Posterior cingulate gyrus (tissue), 11 donors: ENCODE measurements at regions not wholly inside any gene's neighbourhood (a gene's known extent, or its start where the extent isn't known, plus 50 kb on each side); places are given as distances from the start of the nearest gene placed in this dataset.

Source experiments
- DNase-seq, 10 donors: peaks; one replicate each; pipeline versions ENCODE4 v3.0.0 to v3.0.0-alpha.2; 2020 to 2021; ENCODE audit warnings: mixed read lengths in 3 of 10
- intact Hi-C: fragments of 100-400 bp; cut with DNase I; formaldehyde crosslinking; loops from one replicate; pipeline ENCODE4 v1.15.1; 2023

DNA sequence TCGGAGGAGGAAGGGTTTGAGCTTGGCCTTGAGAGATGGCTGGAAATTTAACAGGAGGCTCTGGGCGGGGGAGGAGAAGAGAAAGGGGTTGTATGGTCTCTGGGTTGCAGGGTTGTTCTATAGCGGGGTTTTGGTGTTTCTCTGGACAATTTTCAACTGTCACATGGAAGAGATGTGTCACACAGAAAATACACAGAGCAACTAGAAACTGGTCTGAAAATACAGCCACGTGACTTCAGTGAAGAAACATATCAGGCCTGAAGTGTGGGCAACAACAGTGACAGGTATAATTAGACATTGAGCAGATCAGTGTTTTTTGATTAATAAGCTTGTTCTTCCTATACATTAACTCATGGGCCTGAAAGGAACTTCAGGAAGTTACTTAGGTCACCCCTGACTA, 205.3 kb upstream of the HMGA2 start:
- DNase-seq = no peak

DNA sequence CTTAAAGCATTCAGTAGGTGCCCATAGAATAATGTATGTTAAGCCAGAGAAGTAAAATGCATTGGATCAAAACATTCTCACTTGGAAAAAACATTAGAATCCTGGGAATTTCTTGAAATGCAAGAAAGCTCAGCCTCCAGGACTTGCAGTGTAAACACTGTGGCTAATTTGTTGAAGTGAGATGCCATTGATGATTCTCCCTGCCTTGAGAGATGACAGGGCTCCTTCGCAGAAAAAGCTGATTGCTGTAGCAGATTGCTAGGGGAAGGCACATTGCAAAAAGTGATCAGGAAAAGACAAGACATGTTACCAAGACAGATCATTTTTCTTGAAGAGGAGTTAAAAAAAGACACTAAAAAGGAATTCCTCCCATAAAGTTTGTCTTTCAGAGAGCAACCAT, 204.2 kb upstream of the HMGA2 start:
- intact Hi-C loops = no loop called here
- no peak for DNase-seq

More for the DNA sequence above, 205.3 kb upstream of the HMGA2 start:
- intact Hi-C loops = no loop called here

DNA sequence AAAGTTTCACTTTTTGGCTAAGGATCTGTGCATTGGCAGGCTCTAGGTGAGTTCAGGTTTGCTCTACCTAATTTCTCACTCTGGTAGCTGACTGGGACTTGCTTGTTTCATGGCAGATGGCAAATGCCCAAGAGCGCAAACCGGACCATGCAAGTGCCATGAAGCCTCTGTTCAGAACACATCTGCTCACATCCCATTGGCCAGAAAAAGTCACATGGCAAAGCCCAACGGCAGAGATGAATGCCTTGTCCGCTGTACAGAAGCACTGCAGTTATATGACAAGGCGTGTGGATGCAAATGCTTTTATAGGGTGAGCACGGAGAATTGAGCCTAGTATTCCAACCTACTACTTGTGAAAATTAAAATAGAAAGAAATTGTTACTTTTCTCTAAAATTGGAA, 202.2 kb upstream of the HMGA2 start:
- DNase-seq = peak in 1 of 10 donors; percentile 66
- intact Hi-C loops = no loop called here

DNA sequence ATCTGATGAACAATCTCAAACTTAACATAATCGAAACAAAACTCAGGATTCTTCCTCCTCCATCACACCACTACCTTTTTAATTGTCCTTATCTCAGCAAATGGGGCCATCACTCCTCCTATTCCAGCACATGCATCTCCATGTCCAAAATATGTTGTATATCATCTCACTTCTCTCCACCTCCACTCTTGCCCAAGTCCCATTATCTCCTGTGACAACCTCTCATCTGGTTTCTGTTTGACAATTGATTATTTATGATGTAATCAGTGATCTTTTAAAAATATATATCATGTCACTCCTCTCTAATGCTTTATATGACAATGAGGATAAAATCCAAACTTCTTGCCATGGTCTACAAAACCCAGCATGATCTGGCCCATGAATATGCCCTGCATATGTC, 200.8 kb upstream of the HMGA2 start:
- intact Hi-C loops = no loop called here
- DNase-seq = no peak

DNA sequence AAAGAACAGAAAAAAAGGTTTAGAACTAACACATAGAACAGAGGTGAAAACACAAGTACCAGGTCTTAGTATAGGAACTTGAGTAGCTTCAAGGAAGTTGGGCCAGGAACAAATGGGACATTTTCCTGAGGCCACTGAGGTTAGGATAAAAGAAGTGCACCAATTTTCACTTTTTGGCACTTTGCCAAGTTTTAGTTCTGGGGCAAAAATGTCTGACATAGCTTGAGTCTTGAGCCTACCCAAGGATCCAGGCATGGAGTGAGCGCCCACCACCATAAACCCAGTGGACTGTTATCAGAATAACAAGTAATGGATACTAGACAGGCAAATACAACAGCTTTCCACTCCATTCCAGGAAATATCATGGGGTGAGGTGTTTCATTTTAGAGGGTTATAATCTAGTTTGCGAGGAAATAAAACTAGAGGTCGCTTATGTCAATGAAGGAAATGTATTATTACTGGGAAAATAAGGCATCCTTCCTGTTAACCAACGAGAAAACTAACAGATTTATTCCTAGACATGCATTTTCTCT, 199.7 kb upstream of the HMGA2 start:
- no peak for DNase-seq
- intact Hi-C loops = no loop called here

DNA sequence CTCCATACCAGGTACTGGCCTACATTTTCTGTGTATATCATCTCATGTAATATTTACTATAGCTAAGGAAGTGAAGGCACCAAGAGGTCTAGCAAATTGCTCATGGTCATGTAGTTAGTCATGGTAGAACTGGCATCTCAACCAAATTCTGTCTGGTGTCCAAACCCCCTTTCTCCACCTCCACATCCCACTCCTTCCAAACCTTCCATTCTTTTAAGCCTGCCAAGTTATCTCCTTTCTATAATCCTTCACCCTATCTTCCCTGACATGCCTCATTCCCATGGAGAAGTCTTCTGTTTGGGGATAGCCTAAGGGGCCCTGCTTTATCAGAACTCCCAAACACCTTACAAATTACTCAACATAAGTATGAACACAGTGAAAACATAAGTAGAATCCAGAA, 196.2 kb upstream of the HMGA2 start:
- no peak for DNase-seq
- intact Hi-C loops = no loop called here

DNA sequence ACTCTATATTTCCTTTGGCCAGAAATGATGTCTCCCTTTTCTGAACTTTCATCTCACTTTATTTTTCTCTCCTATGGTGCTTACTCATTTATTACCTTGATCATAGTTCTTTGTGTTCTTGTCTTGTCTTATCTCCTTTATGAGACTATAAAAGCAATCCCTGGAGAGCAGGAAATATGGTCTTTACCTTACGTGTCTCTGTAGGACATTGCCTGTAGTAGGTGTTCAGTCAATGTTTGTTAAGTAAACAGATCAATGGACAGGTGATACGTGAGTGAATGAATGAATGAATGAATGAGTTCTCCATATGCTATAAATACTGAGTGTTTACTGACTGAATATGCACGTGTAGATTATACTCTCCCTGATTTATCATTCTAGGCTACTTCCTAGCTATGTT, 193.7 kb upstream of the HMGA2 start:
- intact Hi-C loops = no loop called here
- no peak for DNase-seq

DNA sequence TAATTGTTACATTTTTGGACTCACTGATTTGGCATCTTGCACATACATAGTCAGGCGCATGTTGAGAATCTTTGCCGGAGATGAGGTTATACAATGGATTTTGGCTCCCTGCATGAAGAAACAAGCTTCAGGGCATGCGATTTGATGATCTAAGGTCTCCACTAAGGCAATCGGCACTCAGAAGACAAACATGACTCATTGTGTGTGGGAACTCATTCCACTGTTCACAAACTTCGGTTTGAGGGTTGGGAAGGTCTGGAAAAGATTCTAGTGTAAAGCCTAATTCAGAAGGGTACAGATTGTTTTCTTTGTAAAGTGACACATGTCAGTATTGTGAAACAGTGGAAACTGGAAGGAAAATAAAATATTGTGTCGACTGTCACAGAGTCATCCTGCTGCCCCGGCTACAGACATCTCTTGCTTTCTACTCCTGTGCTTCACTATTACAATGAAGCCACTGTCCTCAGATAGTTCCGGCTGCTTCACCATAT, 192.6 kb upstream of the HMGA2 start:
- DNase-seq = no peak
- intact Hi-C loops = no loop called here

DNA sequence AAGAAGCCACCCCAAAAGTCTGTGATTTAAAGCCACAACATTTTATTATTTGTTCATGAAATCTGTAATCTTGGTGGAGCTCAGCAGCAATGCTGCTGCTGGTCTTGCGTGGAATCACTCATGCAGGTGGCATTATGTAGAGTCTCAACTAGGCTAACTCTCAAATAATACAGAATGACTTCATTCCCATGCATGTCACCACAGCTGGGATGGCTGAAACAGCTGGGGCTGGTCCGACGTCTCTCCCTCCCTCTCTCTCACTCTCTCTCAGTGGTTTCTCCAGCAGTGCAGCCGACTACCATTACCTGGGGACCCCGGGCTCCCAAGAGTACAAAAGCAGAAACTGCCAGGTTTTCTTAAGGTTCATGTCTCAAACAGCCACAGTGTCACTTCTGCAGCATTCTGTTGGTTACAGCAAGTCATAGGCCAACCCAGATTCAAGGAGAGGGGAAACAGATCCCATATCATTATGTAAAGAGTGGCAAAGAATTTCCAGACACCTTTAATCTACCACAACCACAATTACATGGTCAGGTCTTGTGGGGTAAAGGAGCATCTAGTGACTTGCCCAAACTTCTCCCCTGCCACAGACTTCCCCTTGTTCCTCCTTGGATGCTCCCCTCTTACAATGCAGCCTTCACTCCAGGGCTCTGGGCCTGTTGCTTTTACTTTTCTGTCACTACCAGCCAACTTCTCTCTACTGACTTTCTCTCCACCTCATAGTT, 192.0 kb upstream of the HMGA2 start:
- intact Hi-C loops = no loop called here
- no peak for DNase-seq

DNA sequence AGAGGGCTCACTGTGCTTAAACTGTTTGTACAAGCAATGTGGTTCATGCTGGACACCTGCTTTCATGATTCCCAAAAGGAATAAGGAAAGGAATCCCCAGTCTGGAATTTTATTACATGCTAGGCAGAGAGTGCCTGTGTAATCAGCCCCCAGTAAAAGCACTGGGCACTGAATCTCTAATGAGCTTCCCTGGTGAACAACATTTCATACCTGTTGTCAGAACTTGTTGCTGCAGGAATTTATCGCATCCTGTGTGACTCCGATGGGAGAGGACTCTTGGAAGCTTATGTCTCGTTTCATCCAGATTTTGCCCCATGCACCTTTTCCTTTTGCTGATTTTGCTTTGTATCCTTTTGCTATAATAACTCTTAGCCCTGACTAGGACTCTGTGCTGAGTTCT, 190.2 kb upstream of the HMGA2 start:
- intact Hi-C loops = no loop called here
- DNase-seq = no peak

DNA sequence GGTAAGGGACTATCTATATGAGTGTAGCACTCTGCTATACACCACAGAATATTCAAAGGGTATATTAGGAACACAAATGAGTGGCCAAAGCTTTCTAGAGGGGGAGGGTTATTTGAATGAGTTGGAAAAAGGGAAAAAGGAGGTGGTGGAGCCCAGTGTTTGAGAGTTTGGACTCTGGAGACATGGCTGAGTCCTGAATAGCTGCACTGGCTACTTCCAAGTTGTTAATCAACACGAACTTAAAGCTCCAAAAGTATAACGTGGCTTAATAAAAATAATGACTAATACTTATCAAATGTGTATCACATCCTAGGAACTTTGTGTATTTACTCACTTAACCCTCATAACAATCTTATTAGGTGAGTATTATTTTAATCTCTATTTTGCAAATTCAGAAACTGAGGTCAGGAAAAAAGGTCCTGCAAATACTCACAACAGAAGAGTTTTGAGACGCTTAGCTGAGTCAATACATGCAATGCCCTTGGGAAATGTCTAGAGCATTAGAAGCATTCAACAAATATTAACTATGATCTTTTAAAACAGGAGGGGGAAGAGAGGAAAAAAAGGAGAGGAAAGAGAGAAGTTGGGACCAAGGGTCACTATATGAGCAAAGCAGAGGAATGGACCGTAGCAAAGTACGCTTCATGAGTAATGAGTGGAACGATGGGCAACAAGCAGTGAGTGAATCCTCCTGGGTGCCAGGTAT, 189.5 kb upstream of the HMGA2 start:
- no peak for DNase-seq
- intact Hi-C loops = no loop called here

DNA sequence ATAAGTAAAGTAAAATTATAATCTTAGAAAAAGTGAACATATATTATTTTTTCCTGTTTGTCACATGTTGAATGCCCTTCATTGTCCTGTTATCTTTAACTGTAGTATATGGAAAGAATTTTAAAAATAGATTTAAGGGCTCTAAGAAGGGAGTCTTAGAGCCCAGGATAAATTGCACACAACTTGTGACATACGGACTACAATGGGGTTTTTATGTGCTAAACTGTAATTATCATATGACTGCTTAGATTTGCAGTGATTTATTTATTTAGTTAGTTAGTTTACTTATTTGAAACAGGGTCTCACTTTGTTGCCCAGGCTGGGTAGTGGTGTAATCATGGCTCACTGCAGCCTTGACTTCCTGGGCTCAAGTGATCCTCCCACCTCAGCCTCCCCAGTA, 187.8 kb upstream of the HMGA2 start:
- intact Hi-C loops = no loop called here
- no peak for DNase-seq

DNA sequence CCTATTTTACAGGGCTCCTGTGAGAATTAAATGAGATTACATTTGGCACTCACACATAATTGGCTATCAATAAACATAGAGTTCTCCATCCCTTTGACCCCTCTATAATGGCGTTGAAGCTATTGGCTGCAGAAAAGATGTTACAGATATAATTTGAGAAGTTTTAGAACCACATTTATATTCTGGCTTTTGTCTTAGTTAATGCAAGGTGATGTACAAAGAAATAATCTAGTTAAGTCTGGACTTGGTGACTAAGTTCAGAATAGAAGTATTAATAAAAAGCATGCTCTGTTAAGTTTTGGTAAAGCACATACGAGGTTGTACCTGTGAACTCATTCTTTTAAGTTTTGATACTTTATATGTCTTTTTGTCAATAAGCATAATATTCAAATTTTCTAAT, 187.1 kb upstream of the HMGA2 start:
- DNase-seq = no peak
- intact Hi-C loops = no loop called here

DNA sequence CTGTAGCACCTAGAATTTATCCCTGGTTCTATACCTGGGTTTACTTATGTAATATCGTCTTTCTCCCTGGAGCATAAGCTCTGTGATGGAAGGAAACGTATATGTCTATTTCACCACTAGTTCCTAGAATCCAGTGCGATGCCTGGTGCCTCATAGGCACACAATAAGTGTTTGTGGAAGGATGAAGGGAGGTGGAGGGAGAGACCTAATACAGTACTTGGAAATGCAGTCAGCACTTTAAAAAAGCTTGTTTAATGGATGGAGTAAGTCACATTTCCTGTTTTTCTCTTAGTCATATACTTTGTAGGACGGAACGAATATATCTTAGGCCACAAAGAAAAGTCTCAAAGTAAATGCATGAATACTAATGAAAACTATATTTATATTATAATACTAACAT, 186.5 kb upstream of the HMGA2 start:
- DNase-seq = no peak
- intact Hi-C loops = no loop called here

DNA sequence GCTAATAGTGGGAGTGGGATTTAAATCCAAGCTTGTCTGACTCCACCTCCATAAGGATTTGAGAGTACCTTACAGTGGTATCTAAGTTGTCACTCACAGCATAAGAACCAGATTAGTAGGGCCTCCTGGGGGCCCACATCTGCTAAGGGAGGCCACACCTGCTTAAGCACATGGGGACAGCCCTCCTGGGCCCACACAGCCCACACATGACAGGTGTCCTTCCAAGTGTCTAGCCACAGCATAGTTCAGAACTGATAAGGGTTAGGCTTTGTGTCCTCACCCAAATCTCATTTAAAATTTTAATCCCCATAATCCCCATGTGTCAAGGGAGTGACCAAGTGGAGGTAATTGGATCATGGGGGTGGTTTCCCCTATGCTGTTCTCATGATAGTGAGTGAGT, 186.0 kb upstream of the HMGA2 start:
- DNase-seq = no peak
- intact Hi-C loops = no loop called here

DNA sequence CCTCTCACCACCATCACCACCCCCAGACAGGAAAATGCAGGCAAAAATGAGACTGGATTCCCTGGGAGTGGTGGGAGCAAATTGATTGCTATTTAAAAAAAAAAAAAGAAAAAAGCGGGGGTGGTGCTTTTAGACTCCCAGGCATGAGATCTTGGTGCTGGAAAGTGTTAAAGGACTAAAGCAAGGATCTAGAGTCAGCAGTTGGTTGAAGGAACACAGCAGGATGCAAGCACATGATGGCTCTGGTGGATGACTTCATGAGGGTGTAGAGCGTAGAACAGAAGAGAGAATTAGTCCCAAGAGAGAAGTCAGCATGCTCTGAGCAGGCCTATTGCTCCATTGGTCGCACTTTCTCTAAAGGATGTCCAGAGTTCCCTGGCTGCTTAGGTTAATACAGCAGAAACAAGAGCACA, 183.8 kb upstream of the HMGA2 start:
- DNase-seq = no peak
- intact Hi-C loops = no loop called here

DNA sequence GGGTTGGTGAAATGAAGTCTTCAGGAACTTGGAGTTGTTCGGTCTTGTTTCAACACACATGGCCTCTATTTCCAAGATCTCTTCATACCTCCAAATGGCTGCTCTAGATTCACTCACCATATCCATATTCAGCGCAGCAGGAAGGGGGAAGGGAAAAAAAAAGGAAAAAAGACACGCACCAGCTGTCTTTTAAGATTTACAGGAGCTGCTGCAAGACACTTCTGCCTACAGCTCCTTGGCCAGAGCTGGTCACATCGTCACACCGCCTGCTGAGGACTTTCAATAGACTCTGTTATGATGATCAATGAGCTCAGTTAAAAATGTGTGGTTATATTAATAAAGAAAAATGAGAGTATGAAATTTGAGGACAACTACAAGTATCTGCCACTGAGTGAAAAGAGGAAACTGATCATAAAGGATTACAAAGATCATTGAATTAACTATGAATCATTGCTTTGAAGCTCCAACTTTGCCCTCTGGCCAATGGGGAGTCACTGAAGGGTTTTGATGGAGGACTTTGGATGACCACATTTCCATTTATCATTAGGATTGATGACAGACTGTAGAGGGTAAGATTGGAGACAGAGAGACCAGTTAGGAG, 182.1 kb upstream of the HMGA2 start:
- intact Hi-C loops = no loop called here
- no peak for DNase-seq

DNA sequence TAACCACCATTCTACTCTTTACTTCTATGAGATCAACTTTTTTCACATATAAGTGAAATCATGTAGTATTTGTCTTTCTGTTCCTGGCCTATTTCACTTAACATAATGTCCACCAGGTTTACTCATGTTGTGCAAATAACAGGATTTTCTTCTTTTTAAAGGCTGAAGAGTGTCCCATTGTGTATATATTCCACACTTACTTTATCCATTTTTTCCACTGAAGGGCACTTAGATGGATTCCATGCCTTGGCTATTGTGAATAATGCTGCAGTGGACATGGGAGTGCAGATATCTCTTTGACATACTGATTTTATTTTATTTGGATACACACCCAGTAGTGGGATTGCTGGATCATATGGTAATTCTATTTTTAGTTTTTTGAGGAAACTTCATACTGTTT, 181.1 kb upstream of the HMGA2 start:
- intact Hi-C loops = no loop called here
- no peak for DNase-seq

DNA sequence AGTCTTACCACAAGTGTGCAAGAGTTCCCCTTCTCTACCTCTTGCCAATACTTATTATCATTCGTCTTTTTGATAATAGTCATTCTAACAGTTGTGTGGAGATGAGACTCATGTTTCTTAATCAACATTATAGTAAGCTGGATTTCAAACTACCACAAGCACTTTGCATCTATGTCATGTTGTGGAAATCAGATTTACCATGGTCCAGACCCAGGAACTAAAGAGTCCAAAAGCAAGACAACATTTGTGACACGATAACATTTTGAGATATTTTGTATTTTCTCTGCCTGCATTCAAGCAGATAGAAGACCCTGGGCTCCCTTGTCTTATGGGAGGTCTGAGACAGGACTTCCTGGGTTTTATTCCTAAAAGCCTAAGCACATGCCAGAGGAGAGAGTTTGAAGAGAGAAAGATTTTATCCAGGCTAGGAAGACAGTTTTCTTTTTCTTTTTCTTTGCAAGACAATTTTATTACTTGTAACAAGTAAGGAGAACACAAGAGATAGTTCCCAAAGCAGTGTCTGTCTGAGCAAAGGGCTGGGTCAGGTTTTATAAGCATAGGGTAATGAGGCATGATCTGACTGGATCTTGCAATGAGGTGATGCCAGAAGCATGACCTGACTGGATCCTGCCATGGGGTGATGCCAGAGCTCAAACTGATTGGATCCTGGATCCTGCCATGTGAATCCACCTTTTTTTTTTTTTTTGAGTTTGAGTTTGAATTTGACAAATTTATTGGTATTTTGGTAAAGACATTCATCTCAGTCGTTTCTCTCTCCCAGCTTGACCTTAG, 180.5 kb upstream of the HMGA2 start:
- intact Hi-C loops = no loop called here
- no peak for DNase-seq

DNA sequence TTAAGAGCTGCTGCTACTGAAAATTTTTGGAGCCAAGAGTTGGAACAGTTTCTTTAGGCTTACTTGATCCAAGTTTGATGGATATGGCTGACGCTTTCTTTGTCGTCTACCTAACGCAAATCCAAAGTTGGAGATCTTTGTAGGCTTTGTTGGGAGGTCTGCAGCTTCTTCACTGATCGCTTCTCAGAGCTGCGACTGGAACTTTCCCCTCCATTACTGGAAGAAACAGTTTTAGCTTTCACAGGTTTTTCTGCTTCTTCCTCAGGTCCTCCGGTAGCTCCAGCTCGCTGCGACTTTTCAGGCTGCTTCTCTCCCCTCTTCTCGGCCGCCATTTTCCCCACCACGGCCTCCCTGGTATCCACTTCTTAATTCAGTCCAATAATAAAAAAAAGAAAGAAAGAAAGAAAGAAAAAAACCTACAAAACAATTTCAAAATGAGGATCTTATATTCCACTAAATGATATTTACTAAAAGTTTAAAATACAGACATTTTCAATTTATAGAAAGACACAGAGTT, 178.1 kb upstream of the HMGA2 start:
- no peak for DNase-seq
- intact Hi-C loops = no loop called here

DNA sequence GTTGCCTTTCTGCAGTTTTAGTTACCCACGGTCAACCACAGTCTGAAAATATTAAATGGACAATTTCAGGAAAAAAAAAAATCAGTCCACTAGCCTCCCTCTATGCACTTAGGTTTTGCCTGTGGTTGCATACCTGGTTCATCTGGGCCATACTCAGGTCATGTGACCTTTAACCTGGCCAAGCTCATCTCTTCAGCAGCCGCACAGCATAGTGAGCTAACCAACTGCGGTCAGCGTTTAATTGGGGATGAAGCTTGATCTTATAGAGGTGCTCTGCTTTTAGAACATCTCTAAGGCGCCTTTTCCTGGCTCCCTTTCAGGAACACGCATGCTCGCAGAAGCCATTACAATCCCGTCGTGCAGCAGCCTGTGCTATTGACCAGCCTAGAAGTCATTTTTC, 177.2 kb upstream of the HMGA2 start:
- DNase-seq = no peak
- intact Hi-C loops = no loop called here
